ENCODE measurements at regions not wholly inside any gene's neighbourhood (a gene's known extent, or its start where the extent isn't known, plus 50 kb on each side); places are given as distances from the start of the nearest gene placed in this dataset.

DNA sequence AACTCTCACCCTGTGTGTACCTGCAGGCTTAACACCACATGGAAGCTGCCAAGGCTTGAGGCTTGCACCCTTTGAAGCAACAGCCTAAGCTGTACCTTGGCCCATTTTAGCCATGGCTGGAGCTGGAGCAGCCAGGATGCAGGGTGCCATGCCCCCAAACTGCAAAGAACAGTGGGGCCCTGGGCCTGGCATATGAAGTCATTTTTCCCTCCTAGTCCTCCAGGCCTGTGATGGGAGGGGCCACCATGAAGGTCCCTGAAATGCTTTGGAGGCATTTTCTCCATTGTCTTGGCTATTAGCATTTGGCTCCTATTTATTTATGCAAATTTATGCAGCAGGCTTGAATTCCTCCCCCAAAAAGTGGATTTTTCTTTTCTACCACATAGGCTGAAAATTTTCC, 238.4 kb downstream of the CDCA7 start:
- no peak for DNase-seq

DNA sequence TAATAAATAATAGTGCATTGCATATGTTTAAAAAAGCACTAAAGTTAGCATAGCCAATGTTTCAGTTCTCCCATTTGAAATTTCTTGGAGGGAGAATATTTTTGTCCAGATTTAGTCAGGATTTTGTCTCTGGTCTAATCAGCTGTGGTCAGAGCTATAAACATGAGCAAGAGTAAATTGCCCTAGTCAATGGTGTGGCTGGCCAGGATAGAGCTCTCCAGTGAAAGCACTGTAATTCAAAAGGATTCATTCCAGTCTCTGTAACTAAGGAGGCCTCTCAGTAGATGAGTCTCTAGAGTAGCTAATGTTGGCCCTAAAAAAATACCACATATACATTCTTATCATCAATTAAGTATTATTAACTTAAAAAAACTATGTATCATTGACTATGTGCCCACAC, 241.6 kb downstream of the CDCA7 start:
- no peak for DNase-seq

DNA sequence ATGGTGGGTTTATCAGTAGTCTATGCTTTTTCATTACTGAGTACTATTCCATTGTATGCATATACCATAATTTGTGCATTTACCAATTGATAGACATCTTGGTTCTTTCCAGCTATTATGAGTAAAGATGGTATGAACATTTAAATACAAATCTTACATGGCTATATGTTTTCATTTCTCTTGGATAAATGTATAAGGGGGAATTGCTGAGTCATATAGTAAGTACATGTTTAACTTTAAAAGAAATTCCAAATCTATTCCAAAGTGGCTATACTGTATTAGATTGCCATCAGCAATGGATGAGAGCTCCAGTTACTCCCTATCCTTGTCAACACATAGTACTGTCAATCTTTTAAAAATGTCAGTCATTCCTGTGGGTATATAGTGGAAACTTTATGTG, 243.9 kb downstream of the CDCA7 start:
- DNase-seq: no peak

DNA sequence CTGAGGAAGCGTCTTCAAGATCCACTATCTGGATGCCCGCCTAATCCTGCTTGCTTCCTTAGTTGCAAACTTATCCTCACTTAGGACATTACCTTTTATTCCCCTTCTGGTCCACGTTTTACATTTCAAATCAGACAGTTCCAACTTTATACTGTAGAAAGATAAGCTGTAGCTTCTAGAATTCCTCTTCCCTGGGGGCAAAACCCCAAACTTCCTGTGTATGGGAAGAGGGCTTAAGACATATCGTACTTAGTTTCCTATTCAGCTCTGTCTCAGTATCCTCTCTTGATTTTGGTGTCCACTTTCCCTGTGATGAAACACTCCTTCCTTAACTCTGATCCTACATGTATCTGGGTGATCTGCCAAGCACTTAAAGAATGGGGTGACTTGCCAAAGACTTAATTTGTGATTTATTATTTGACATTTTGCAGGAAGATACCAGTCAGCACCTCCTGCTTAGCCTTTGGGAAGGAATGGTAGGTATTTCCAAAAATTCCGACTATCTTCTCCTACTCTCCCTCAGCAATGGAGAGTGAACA, 245.2 kb downstream of the CDCA7 start:
- DNase-seq: no peak

DNA sequence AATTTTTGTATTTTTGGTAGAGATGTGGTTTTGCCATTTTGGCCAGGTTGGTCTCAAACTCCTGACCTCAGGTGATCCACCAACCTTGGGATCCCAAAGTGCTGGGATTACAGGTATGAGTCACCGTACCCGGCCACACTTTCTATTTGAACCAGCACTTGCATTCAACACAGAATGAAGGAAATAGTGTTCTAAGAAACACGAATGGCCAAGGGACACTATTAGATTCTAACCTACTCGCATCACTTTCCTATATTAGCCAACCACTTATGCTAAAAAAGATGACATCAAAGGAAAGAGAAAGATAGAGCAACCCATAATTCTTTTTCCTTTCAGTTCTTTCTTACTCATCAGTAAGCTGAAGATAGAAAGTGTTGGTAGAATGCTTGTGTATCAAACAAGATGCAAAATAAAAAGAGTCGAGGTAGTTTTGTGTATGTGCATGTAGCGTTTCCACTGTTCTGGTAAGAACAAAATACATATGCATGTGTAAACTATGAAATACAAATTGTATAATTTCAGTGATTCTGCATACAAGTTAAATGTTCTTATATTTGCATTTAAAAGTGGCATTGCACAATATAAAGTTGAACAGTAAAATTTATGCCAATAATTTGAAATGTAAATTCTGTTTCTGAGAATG, 247.6 kb downstream of the CDCA7 start:
- no peak for DNase-seq

DNA sequence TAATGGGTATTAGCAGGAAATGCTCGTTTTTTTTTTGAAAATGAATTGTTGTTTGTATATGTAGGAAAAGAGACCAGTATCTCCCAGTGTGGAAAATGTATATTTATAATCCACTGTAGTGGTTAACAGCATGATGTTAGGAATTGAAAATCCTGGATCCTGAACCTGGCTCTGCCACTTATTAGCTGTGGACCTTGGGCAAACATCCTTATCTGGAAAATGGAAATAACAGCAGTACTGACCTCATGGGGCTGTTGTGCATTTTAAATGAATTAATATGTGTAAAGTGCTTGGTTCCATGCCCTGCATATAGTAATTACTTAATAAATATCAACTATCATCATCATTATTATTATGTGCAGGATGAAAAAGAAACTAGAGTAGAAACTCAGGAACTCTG, 251.3 kb downstream of the CDCA7 start:
- DNase-seq: no peak

DNA sequence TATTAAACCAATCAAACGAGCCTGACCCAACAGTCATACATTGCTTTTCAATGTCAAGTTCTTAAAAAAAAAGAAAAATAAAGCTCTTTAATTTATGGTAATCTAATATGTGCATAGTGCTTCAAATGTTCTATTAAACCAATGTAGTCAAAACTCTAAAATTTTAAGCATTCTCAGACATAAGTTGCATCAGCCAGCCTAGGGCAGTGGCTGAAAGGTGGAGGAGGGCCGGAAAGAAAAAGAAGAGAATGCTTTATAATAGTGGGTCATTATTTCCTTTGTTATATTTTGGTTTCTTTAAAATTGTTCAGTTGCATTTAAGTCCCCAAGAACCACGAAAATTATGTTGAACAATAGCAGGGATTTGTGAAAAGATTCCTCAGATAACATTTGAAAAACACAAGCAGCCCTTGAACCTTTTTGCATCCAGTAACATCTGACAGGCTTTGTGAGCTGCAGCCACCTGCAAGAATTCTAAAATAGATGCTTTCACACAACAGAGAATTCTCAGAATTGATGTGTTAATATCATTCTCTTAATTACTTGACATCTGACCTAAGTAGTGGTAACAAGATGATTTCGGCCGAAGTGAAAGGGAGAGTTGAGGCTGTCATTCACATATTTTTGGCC, 252.1 kb downstream of the CDCA7 start:
- no peak for DNase-seq

DNA sequence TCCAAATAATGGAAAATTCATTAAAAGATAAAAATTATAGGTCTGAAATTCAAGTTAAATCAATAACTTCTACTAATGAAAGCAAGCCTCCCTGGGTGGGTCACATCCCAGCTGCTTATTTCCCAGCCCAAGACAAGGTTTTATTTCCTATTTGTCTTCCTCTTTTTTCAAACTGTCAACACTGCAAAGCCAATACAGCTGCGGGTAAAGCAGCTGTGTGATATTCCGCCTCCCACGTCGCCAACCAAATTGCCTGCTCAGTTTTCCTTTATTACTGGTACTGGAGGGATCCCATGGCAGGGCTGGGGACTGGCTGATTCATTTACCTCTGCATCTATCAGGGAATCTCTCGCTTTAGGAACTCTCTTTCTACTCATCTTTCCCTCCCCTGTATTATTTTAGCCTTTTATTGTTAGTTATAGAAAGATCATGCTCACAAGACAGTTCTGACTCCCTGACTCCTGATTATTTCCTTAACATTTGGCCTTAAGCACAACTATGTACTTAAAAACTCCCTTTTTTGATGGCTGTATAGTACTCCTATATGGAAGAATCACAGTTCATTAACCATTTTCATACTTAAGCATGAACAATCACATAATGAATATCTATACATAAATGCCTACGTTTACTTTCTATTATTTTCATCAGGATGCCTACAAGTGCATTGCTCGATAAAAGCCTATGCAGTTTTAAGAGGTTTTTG, 253.1 kb downstream of the CDCA7 start:
- no peak for DNase-seq

DNA sequence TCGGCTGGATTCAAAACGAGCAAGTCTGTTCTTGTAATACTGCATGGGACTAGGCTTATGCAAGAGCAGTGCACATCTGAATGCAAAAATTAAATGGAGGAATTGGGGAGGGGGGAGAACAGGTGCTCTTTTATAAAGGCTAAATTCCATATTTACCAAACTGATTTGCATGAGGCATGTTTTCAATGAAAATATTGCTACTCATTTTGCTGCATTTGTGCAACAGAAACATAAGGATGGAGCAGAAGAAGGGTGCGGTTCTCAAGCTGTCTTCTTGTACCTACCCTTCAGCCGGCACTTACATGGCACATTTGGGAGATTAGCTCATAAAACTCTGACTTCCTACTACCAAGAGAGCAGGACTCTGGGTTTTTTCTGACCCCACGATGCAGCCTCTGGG, 256.4 kb downstream of the CDCA7 start:
- DNase-seq: no peak

DNA sequence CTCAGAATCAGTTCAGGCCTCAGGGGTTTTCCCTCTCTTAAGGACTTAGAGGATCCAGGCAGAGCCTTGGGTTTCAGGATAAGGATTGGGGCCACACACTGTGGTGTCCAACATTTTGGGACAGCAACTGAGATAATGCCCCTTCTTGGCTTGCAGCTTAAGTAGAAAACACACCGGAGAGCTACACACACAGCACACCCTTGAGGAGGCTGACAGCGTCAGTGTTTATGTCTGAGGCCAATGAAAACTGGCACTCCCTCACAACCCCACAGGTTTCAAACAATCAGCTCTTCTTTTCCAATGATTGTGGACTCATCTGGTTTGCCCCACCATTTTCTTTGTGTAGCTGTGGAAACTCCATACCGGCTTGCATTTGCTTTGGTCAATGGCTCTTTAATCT, 257.7 kb downstream of the CDCA7 start:
- DNase-seq: no peak

DNA sequence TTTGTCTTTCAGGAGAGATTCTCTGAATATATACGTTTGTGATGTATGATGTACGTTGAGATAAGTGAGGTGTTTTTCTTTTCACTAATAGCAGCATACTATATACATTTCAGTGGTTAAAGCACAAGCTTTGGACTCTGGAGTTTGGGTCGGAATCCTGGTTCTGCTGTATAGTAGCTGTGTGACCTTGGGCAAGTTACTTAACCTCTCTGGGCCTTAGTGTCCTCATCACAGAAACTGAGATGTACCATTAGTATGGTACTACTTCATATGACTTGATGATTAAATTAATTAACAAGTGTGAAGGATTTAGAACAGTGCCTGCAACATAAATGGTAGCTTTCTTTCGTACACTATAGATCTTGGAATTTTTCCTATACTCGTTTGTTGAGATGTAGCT, 258.7 kb downstream of the CDCA7 start:
- DNase-seq: no peak

DNA sequence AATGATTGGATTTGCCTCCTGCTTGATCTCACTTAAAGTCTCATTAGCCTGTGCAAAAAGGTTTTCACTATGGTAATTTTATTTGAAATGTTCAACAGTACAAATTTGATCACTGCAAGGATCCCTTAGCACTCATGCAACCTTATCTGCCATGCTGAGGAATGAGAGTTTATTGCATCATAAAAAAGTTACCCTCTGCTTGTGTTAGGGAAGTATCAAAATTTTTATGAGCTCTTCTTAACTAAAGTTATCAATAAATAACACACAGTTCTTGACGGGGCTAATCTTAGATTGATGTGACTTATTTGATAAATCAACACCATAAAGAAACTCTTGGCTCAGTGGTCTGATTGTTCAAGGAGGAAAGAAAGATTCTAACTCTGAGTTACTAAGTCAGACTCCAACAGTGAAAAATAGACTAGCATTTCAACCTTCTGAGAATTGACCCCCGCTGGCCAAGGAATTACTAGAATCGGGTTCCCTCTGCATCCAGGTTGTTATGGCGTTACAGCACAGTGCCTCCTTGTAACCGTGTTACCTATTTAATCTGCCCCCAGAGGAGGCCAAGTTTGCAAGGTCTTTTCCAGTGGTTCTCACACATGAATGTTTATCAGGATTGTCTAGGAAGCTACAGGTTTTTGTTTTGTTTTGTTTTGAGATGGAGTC, 259.7 kb downstream of the CDCA7 start:
- DNase-seq: no peak

DNA sequence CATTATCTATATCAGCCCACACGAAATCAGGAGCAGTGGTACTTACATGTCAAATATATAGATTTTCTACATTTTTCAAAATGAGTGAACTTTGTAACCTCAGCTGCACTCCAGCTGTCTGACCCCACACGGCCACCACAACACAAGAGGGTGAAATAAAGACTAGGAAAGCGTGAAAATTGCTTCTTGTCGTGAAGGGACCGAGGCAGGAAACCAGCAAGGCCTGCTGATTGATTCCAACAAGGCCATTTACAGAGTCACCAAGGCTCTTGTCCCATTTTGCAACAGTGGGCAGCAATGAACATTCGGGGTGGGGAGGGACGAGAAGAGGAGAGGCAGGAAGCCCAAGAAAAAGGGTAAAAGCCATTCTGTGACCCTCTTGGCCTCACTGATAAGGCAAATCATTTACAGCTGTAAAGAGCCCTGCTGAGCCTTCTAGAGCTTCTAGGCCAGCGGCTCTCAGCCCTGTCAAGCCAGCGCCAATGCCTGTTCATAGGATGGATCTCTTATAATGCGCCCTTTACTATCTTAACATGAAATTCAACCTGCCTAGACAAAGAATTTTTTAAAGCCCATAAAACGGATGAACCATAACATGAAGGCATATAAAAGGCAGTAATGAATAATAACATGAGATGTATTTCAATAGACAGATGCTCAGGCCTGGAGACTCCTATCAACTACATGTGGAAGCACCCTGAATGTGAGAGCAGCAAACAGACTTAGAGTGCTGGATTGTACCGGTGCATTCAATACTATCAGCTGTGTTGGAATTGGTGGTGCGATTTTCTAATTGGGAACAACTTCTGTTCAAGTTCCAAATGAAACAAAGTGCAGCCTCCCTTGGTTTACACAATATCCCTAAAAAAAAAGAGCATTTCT, 269.0 kb downstream of the CDCA7 start:
- DNase-seq: no peak

DNA sequence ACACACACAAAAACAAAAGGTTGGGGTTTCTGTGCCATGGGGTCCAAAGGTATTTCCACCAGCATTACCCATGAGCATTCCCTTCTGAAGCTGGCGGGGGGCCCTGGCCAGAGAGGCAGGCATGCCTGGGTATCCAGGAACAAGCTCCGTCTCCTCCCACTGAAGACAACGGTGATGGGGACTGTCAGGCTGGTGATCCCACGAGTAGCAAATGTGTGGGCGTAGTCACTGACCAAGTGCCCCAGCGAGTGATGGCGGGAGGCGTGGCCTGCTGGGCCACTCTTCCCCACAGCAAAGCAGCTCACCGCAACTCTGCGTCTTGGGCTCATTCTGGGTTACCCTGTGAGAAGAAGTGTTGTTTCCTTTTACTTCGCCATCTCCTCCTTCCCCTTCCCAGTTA, 270.6 kb downstream of the CDCA7 start:
- no peak for DNase-seq

DNA sequence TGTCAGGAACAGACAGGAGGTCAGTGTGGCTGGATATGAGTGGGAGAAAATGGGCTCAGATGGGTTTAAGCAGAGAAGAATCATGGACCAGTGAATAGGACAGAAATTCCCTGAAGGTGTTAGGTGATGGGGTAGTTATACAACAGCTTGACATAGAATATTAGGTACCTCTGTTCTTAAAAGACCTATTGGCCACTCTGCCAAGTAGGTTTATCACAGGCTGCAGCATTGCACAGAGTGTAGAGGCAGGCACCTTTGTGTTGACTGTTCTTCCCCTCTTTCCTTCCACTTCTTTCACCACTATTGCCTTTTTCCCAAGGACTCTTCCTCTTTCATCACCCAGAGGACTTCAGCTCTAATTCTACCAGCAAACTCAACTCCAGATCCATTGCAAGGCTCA, 274.4 kb downstream of the CDCA7 start:
- DNase-seq: no peak

DNA sequence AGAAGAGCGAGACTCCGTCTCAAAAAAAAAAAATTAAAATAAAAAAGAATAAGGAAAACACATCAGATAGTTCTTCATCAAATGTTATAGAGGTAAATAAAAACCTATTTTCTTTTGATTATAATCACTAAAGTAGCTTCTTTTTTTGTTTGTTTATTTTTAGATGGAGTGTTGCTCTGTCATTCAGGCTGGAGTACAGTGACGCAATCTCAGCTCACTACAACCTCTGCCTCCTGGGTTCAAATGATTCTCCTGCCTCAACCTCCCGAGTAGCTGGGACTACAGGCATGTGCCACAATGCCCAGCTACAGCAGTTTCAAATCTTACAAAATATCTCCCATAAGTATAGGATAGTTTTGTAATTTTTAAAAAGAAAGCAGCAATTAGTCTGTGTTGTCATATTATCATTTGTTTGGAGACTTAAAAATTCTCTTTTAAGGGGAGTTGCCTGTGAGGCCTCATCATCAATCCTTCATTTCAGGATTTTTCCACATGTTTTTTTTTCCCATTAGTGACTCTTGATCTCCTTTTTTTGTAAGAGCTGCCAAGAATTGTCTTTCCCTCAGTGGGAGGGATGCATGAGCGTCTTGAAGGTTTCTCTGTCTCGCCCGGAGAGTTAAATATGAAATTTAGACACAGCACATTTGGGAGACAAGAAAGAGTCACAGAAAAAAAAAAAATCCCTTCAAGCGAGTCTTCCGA, 275.9 kb downstream of the CDCA7 start:
- DNase-seq: no peak

DNA sequence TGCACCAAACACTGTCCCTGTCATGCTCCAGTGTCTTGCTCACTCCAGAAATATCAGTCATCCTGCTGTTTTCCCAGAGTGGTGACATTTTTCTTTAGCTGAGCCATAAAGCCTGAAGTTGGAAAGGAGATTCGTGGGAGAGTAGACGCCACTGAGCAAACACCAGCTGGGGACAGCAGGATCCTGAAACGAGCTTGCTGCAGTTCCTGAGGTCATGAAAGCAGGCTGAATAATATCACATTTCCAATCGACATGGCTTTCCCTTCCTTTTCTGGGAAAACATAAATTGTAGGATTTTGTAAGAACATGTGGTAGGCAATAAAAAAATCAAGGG, 276.4 kb downstream of the CDCA7 start:
- DNase-seq: no peak

DNA sequence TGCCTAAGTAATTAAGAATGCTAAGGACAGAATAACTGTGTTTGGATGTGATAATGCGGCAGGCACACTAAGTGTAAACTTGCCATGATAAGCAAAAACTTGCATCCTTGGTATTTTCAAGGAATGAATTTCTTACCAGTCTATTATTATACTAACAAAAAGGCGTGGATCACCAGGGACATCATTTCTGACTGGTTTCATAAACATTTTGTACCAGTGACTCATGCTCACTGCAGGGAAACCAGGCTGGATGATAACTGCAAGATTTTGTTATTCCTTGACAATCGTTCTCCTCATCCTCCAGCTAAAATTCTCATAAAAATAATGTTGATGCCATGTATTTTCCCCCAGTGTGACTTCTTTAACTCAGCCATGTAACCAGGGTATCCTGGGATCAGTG, 289.5 kb downstream of the CDCA7 start:
- DNase-seq: no peak

DNA sequence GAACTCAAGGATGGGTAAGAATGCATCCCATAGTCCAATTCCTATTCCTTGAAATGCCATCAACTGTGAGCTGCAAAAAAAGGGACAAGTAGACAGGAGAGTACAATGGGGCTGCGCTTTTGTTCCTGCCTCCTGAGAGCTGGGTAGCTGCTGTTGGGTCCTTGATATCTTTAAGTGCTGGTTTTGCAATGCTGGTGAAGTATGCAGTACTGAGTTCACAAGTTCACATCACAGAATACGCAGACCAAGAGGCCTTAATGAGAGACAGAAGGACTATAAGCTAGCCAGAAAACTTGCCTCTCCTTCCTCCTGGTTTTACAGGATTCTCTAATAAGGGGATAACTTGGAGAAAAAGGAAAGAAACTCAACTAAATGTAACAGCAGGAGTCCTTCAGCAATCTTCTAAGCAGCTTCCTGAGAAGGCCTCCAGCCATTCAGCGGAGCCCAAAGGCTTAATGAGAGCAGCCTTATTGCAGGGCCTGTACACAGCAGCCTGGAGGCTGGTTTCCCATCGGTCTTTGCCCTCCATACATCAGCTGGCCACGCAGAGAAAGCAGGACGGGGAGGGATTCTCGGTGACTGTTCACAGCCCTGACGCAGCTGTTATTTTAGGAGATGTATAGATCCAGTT, 293.1 kb downstream of the CDCA7 start:
- no peak for DNase-seq

DNA sequence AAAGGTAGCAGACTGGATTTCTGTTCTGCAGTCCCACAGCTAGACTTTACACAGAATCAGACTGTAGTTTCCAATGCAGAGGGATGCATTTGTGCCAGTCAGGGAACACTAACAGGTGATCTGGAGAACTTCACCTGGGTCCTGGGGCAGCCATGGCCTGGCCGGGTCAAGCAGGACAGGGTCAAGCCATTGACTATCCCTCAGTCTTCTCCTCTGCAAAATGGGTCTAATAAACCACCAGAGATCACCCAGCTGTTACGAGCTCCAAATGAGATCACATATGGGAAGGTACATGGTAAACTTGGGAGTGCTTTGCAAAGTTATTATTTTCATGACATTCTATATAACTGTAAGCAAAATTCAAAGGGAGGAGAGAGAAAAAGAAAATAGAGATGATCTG, 294.1 kb downstream of the CDCA7 start:
- no peak for DNase-seq

DNA sequence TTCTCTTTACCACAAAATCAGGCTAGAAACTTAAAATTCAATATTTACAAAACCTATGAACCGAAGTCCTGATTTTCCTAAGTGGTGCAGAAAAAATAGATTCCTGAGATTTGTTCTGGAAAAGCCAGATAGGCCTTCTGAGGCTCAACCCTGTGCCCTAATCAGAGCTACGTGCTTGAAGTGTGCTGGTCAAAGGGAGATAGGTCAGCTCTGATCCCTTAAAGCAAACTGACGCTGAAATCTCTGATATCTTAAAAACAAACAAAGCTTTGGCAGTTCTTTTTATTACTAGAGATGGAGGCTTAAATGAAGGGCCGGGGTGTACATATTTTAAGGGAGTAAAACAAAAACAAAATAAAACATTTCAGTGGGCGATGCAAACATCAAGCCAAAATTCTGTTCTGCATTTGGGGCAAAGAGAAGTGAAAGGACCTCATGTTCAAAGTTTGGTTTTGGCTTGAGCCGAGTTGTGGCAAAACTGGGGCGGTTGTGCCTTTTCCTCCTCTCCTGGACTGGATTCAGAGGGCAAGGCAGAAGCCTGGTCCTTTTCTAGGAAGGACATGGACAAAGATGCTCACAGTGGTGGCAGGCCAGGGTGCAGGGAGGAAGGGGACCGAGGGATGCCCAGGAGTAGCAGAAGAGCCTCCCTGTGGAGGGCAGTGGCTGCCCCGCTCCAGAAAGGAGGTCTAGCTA, 295.0 kb downstream of the CDCA7 start:
- no peak for DNase-seq

Data from stimulated activated CD4-positive, alpha-beta T cell treated with anti-CD3 and anti-CD28 coated beads, Interleukin-1b, Interleukin-23, amount 100 ng/mL, for 48 hours (primary cell).